HEK293 (cell line): ENCODE measurements at regions not wholly inside any gene's neighbourhood (a gene's known extent, or its start where the extent isn't known, plus 50 kb on each side); places are given as distances from the start of the nearest gene placed in this dataset.

ENCODE experiments used
- CTCF ChIA-PET: fragments of 350-600 bp; formaldehyde crosslinking; extraction: SDS; loops from one replicate; lab custom pipeline; 2021; ENCODE audit warnings: antibody characterized with exemption; lab: Yijun Ruan, JAX
- POLR2A ChIA-PET: fragments of 300-600 bp; formaldehyde crosslinking; extraction: SDS; loops from one replicate; lab custom pipeline; 2020; ENCODE audit warnings: antibody characterized with exemption, inconsistent platforms; lab: Yijun Ruan, JAX
- H3K27ac ChIP-seq: fragments of 200-500 bp; sonication (Bioruptor generic); 2 replicates; pipeline ENCODE4 v1.5.1; 2014; ENCODE audit warnings: low read depth, low read length, control low read depth, inconsistent platforms; ENCODE audit errors: extremely low read depth
- H3K36me3 ChIP-seq, 2 experiments: fragments of 200-500 bp in 1 of 2; sonication (Bioruptor generic) in 1 of 2; 1 replicate in 1 of 2; 2 replicates in 1 of 2; pipeline ENCODE4 v1.5.1; 2014 to 2017; ENCODE audit warnings: inconsistent platforms in 2 of 2, low read length in 2 of 2; ENCODE audit not compliant: control insufficient read depth in 2 of 2, insufficient read depth in 1 of 2
- H3K4me1 ChIP-seq: fragments of 200-500 bp; sonication (Bioruptor generic); 2 replicates; pipeline ENCODE4 v1.5.1; 2014; ENCODE audit warnings: mild to moderate bottlenecking, low read length, inconsistent platforms; ENCODE audit not compliant: control insufficient read depth, insufficient read depth
- H3K4me3 ChIP-seq: 2 replicates; pipeline ENCODE4 v1.5.1; 2011; ENCODE audit warnings: low read depth, mild to moderate bottlenecking, control low read depth, low read length, moderate library complexity
- H3K9me3 ChIP-seq: fragments of 200-500 bp; sonication (Bioruptor generic); 2 replicates; pipeline ENCODE4 v1.5.1; 2014; ENCODE audit warnings: low read depth, low read length, inconsistent platforms; ENCODE audit not compliant: control insufficient read depth, insufficient read depth
- EGR2 ChIP-seq: fragments of 450-650 bp; formaldehyde crosslinking; IDR thresholded peaks from 2 replicates; pipeline ENCODE4 v1.5.1; 2016; ENCODE audit warnings: low read depth, missing biosample characterization, missing genetic modification characterization
- ELK4 ChIP-seq: IDR thresholded peaks from 2 replicates; pipeline ENCODE4 v1.6.1; 2011; ENCODE audit warnings: mild to moderate bottlenecking, low read depth, low read length, borderline replicate concordance
- HIC1 ChIP-seq: fragments of 450-650 bp; formaldehyde crosslinking; IDR thresholded peaks from 2 replicates; pipeline ENCODE4 v1.5.1; 2016; ENCODE audit warnings: missing biosample characterization, missing genetic modification characterization
- PRDM1 ChIP-seq: fragments of 450-650 bp; formaldehyde crosslinking; IDR thresholded peaks from 2 replicates; pipeline ENCODE4; 2016; ENCODE audit warnings: missing biosample characterization, missing genetic modification characterization
- SCRT1 ChIP-seq: fragments of 450-650 bp; formaldehyde crosslinking; IDR thresholded peaks from 2 replicates; pipeline ENCODE4 v1.5.1; 2016; ENCODE audit warnings: missing biosample characterization, missing genetic modification characterization, borderline replicate concordance
- SCRT2 ChIP-seq: fragments of 450-650 bp; formaldehyde crosslinking; IDR thresholded peaks from 2 replicates; pipeline ENCODE4 v1.5.1; 2016; ENCODE audit warnings: missing biosample characterization, missing genetic modification characterization
- TCF7L2 ChIP-seq: IDR thresholded peaks from 2 replicates; pipeline ENCODE4 v1.6.1; 2011; ENCODE audit warnings: low read depth, mild to moderate bottlenecking, inconsistent platforms, low read length, moderate library complexity, borderline replicate concordance
- YY2 ChIP-seq: fragments of 450-650 bp; formaldehyde crosslinking; IDR thresholded peaks from 2 replicates; pipeline ENCODE4 v1.5.1; 2016; ENCODE audit warnings: missing biosample characterization, missing genetic modification characterization
- ZBTB1 ChIP-seq: fragments of 450-650 bp; formaldehyde crosslinking; IDR thresholded peaks from 2 replicates; pipeline ENCODE4 v1.5.1; 2016; ENCODE audit warnings: missing biosample characterization, missing genetic modification characterization
- ZFP37 ChIP-seq: fragments of 450-650 bp; formaldehyde crosslinking; IDR thresholded peaks from 2 replicates; pipeline ENCODE4 v1.5.1; 2016; ENCODE audit warnings: missing biosample characterization, missing genetic modification characterization
- ZFP41 ChIP-seq: fragments of 450-650 bp; formaldehyde crosslinking; IDR thresholded peaks from 2 replicates; pipeline ENCODE4 v1.5.1; 2016; ENCODE audit warnings: missing biosample characterization, missing genetic modification characterization, borderline replicate concordance
- ZNF174 ChIP-seq: fragments of 450-650 bp; formaldehyde crosslinking; IDR thresholded peaks from 2 replicates; pipeline ENCODE4 v1.5.0; 2017; ENCODE audit warnings: missing biosample characterization, mild to moderate bottlenecking, missing genetic modification characterization
- ZNF221 ChIP-seq: fragments of 450-650 bp; formaldehyde crosslinking; IDR thresholded peaks from 2 replicates; pipeline ENCODE4 v1.5.1; 2017; ENCODE audit warnings: missing biosample characterization, missing genetic modification characterization, borderline replicate concordance
- ZNF266 ChIP-seq: fragments of 450-650 bp; formaldehyde crosslinking; IDR thresholded peaks from 2 replicates; pipeline ENCODE4 v1.5.1; 2016; ENCODE audit warnings: missing biosample characterization, missing genetic modification characterization, low read depth
- ZNF292 ChIP-seq: fragments of 450-650 bp; formaldehyde crosslinking; IDR thresholded peaks from 2 replicates; pipeline ENCODE4 v1.5.1; 2016; ENCODE audit warnings: low read depth, missing biosample characterization, missing genetic modification characterization, borderline replicate concordance
- ZNF596 ChIP-seq: fragments of 450-650 bp; IDR thresholded peaks from 2 replicates; pipeline ENCODE4 v1.5.0; 2018; ENCODE audit warnings: missing biosample characterization, mild to moderate bottlenecking, missing genetic modification characterization, moderate library complexity
- ZNF670 ChIP-seq: fragments of 450-650 bp; formaldehyde crosslinking; IDR thresholded peaks from 2 replicates; pipeline ENCODE4 v1.5.1; 2016; ENCODE audit warnings: missing biosample characterization, missing genetic modification characterization, low read depth
- TF ChIP-seq, protein P1 (sequence below): fragments of 450-650 bp; formaldehyde crosslinking; IDR thresholded peaks from 2 replicates; pipeline ENCODE4 v1.5.1; 2016; ENCODE audit warnings: missing biosample characterization, missing genetic modification characterization
- TF ChIP-seq, protein P2 (sequence below): fragments of 450-650 bp; formaldehyde crosslinking; IDR thresholded peaks from 2 replicates; pipeline ENCODE4 v1.5.1; 2016; ENCODE audit warnings: missing biosample characterization, missing genetic modification characterization

DNA sequence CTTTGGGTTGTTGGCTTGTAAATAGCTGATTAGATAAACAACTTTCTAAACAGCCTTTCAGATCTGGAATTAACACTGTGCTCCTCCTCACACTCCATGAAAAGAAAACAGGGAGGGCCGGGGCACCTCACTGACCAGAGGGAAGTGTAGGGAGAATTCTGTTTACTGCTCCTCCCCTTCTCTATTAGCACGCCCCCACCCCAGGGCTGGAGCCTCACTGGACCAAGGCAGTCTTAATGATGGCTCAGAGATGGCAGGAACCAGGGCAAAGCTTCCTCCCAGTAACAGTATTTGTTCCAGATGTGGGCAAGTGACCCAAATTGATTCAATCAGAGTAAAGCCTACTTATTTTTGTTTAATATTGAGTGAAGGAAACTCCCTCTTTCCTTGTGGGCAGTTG, 256.6 kb downstream of the MSX2 start:
- POLR2A ChIA-PET: no interaction called here
- Histone ChIP-seq H3K4me3 (no peak overlapping the region), H3K9me3 (no peaks in the 10 kb centered on the region), H3K36me3 (no peaks in the 10 kb centered on the region), H3K4me1 (no peaks in the 10 kb centered on the region), H3K27ac (no peak overlapping the region)
- TF ChIP-seq ZNF292 (tag by site-specific recombination) (no peak), PRDM1 (no peak), HIC1 (no peak), ZNF221 (tag by site-specific recombination) (no peak), YY2 (tag by site-specific recombination) (no peak), ZNF266 (tag by site-specific recombination) (no peak), ELK4 (no peak), ZNF596 (tag by site-specific recombination) (no peak), TCF7L2 (no peak)
- TF ChIP-seq, protein P1, sequence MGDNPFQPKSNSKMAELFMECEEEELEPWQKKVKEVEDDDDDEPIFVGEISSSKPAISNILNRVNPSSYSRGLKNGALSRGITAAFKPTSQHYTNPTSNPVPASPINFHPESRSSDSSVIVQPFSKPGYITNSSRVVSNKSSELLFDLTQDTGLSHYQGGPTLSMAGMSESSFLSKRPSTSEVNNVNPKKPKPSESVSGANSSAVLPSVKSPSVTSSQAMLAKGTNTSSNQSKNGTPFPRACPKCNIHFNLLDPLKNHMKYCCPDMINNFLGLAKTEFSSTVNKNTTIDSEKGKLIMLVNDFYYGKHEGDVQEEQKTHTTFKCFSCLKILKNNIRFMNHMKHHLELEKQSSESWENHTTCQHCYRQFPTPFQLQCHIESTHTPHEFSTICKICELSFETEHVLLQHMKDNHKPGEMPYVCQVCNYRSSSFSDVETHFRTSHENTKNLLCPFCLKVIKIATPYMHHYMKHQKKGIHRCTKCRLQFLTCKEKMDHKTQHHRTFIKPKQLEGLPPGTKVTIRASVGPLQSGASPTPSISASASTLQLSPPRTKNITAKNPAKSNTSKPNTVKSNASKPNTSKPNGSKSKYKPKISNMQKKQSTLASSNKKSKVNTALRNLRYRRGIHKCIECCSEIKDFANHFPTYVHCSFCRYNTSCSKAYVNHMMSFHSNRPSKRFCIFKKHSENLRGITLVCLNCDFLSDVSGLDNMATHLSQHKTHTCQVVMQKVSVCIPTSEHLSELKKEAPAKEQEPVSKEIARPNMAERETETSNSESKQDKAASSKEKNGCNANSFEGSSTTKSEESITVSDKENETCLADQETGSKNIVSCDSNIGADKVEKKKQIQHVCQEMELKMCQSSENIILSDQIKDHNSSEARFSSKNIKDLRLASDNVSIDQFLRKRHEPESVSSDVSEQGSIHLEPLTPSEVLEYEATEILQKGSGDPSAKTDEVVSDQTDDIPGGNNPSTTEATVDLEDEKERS: no peak
- CTCF ChIA-PET: no interaction called here

DNA sequence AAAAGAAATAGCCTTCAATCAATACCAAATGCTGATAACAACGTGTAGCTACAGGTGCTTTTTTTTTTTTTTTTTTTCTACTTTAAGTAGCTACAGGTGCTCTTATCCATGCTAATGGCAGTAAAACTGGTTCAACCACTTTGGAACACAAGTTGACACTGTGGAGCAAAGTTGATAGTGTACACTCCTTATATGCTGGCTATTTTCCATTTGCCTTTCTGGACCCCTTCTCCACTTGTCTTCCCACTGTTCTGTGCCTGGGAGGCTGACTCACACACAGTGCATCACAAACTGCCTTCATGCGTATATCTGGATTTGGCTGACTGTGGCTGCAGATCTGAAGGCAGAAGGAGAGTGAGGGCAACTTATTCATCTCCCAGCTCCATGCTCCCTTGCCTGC, 247.9 kb downstream of the MSX2 start:
- no peak overlapping the region for H3K4me3 ChIP-seq
- POLR2A ChIA-PET: no interaction called here
- no peaks in the 10 kb centered on the region for H3K4me1 ChIP-seq
- H3K36me3 ChIP-seq: no peaks in the 10 kb centered on the region
- no peak overlapping the region for H3K27ac ChIP-seq
- H3K9me3 ChIP-seq: no peaks in the 10 kb centered on the region
- CTCF ChIA-PET: interaction anchor here (0.6 kb wide), 1 partner anchor 9 kb away, joined by 3 read pairs; no protein-coding TSS in a partner anchor
- TF ChIP-seq SCRT1 (tag by site-specific recombination): peak; percentile 47; the same call in 1 of the 2 replicates
- no peak for TF ChIP-seq EGR2 (tag by site-specific recombination)
- no peak for TF ChIP-seq ZBTB1 (tag by site-specific recombination)
- TF ChIP-seq ZFP37 (tag by site-specific recombination): no peak
- TF ChIP-seq, protein P2, sequence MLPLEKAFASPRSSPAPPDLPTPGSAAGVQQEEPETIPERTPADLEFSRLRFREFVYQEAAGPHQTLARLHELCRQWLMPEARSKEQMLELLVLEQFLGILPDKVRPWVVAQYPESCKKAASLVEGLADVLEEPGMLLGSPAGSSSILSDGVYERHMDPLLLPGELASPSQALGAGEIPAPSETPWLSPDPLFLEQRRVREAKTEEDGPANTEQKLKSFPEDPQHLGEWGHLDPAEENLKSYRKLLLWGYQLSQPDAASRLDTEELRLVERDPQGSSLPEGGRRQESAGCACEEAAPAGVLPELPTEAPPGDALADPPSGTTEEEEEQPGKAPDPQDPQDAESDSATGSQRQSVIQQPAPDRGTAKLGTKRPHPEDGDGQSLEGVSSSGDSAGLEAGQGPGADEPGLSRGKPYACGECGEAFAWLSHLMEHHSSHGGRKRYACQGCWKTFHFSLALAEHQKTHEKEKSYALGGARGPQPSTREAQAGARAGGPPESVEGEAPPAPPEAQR: no peak
- TF ChIP-seq ZFP41 (tag by site-specific recombination): no peak
- no peak for TF ChIP-seq ZNF670 (tag by site-specific recombination)
- no peak for TF ChIP-seq ZNF174 (tag by site-specific recombination)
- peak; percentile 67 for TF ChIP-seq SCRT2 (tag by site-specific recombination)
